Medulla oblongata (tissue), 1 donor: ENCODE measurements at regions not wholly inside any gene's neighbourhood (a gene's known extent, or its start where the extent isn't known, plus 50 kb on each side); places are given as distances from the start of the nearest gene placed in this dataset.

Experiments used
- DNase-seq: peaks from one replicate; pipeline ENCODE4 v3.0.0-alpha.2; 2015; ENCODE audit errors: extremely low spot score

DNA sequence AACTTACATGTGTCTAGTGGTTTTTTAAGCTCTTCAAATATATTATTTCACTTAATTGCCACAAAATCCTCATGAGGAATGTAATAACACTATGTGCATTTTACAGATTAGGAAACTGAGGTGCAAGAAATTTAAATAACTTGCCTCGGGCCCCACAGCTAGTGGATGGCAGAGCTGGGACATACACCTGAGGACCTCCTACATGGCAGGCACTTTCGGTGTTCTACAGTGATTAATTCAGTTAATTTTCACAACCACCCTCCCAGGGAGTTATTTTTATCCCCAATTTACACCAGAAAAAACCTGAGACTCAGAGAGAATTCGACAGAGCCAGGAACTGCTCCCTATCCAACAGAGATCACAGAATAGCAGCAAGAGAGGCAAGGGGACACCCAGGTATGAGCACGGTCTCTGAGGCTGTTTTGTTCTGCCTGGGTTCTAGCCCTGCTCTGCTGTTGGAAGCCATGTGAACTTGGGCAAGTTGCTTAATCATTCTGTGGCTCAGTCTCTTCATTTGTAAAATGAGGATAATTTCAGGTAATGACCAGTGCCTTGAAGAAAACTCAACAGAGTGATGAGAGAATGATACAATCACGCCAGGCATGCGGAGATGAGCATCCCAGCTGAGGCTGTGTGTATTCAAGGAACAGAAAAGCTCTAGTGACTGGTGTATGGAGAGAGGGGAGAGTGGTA lies 82.3 kb downstream of the MYCN start:
- no peak for DNase-seq

DNA sequence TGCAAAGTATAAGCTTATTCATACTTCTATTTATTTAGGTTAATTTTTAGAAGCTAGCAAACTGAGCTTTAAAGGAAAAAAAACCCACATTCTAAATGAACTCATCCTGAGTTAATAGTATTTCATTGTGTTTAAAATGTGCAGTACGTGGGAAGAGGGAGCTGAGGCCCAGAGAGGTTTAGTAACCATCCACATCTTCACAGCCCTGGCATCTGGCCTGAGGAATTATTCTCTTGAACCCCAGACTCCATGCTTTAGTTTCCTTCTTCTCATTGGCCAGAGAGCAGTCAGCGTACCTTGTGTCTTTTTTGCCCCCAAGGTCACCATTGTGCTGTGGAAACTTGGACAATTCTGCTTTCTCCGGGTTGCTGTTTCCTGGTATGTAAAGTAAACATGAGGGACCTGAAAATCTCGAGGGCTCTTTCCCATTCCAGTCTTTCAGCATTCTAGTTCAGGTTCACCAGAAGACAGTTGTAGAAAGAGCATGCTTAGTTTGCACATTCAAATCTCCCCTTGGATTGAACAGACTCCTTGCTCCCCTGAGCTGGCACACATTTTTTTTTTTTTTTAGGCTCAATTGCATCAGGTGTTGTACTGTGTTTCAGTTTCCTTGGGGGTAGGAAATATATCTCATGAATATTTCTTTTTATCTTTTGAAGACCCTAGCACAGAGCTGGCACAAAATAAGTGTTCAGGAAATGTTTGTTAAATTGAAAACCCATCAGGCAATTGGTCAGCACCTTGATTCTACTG lies 81.4 kb downstream of the MYCN start:
- no peak for DNase-seq

DNA sequence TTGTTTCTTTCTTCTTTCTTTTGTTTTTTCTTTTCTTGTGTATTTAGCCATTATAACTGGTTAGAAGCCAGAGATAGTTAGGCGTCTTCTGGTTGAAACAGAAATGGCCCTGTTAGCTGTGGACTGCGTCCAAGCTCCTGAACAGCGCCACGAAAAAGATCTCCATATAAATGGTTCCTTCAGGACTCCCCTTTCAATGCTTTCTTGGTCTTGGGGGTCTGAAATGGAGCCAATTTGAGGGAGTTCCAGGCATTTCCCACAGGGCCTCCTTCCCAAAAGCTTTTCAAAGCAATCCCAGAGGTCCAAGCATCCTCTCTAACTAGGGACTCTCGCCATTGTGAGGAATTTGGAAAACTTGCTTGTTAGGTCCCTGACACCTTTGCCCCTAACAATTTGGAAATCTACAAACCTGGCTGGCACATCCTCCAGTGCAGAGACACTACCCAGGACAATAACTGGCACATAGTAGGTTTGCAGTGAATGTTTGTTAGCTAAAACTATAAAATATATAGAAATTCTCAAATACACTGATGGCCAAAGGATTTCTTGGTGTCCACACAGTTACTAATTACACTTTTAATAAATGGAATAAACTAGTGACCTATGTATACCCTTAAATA lies 80.1 kb downstream of the MYCN start:
- DNase-seq: peak; percentile 73

DNA sequence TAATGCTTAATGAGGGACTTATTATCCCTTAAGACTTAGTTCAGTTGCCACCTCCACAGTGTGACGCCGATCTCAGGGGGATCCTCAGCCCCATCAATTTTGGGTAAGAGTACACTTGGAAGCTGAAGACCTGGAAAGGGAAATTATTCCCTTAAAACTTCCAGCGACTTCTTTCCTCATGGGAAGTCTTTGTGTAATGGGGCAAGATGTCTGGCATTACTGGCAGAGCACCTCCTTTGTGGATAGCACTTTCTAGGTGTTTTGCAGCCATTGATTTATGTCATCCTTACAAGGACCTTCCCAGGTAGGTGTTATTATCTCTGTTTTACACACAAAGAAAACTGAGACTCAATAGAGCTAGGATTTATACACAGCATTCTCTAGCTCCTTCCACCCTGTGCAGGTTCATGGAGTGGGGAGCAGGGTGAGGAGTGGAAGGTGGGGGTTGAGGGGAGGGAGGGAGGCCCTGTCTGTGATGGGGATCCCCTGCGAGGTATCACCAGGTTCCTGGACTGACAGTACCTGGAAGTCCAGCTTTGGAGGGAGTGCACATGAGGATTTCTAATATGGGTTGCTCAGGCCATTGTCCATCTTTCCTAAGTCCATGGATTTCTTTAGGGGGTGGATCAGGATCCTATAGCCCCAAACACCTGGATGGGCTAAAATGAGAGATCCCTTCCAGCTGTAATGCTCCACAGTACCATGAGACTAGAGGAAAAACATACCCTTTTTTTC lies 79.4 kb downstream of the MYCN start:
- DNase-seq: no peak

DNA sequence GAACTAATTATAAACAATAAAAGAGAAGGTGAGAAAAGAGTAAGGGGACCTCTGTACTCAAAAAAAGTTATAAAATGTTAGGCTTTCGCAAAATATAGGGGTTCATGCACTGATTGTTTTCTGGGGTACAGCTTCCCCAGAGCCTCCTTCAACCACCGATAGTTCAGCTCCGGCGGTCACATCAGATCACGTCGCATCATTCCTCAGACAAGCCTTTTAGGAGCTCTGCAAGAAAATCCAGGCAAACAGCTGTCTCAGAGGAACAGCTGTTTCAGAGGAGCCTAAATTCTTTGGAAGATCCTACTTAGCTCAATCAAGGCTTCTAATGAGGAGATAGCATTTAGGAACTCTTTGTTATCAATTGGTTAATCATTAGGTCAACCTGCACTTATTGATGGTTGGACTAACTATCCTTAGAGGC lies 78.7 kb downstream of the MYCN start:
- DNase-seq: no peak

DNA sequence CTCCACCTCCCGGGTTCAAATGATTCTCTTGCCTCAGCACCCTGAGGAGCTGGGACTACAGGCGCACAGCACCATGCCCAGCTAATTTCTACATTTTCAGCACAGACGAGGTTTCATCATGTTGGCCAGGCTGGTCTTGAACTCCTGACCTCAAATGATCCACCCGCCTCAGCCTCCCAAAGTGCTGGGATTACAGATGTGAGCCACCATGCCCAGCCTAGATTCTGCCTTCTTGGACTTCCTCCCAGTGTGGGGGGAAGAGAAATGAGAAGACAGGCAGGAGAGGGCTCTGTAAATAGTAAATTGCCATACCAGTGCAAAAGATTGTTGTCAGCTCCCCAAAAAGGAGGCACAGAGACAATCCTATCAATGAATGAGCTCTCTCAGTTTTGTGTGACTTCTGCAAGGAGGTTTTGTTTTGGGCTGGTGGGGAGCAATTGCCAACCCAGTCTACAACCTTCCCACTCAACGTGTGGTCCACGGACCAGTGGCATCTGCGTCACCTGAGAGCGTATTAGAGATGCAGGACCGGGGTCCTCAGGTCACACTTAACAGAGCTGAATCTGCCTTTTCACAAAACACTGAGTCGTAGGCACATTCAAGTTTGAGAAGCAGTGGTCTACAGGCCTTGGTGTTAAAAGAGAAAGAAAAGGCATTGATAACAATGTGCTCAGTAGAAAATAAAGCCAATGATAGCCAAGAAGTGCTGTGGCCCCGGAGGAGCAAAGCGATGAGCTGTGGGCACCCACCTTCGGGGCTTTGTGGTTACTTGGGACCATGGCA lies 78.1 kb downstream of the MYCN start:
- DNase-seq: no peak

DNA sequence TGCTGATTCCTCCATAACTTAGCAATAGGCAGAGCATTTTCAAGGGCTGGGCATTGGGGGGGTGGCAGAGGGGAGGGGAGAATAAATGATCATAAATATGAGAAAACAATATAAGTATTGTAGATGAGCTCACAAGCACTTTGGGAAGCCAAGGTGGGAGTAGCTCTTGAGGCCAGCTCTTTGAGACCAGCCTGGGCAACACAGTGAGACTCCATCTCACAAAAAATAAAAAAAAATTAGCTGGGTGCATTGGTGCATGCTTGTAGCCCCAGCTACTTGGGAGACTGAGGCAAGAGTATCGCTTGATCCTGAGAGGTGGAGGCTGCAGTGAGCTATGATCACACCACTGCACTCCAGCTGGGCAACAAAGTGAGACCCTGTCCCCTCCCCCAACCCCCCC lies 75.9 kb downstream of the MYCN start:
- DNase-seq: no peak

DNA sequence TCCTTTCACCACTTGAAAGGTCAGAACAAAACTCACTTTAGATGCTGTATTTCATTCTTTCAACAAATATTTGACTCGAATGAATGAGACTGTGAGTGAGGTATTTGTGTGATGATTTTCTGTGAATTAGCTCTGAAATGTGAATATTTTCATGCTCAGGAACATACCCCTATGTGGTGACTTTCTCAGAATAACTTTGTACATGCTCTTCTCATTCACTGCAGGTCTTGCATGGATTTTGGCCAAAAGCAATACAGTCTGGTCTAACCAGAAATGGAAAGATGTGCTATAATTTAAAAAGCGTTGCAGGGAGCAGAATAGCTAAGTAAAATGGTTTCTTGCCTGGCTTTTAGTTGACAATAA lies 75.5 kb downstream of the MYCN start:
- no peak for DNase-seq

DNA sequence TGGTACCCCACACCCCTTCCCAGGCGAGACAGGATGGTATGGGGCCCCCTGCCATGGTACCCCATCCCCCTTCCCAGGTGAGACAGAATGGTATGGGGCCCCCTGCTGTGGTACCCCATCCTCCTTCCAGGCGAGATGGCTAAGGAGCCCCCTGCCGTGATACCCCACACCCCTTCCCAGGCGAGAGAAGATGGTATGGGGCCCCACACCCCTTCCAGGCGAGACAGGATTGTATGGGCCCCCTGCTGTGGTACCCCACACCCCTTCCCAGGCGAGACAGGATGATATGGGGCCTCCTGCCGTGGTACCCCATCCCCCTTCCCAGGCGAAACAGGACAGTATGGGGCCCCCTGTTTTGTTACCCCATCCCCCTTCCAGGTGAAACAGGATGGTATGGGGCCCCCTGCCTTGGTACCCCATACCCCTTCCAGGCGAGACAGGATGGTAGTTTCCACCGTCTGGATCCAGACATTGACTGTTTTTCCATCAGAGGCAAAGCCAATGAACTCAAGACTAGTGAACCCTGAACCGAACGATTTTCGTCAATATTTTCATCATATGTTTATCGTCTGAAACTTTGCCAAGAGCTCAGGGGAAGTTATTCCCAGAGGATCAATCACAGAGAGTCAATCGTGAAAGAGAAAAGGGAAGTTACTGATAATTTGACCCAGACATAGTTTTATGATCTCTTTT lies 75.0 kb downstream of the MYCN start:
- no peak for DNase-seq

DNA sequence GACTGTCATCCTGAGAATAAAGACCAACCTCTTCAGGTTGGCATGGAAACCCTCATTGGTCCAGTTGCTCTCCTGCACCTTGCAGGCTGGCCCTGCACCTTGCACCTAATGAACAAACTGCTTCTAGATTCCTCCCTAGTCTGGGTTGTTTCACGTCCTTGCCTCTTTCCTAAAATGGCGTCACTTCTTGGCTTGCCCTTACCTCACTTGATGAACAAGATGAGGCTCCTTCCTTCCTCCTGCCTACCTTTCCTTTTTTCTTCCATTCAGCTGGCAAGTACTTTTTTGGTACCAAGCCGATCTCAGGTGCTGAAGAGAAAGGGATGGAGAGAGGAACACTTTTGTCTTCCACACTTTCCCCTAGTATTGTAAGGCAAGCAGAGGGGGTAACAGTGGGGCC lies 74.5 kb downstream of the MYCN start:
- DNase-seq: no peak

DNA sequence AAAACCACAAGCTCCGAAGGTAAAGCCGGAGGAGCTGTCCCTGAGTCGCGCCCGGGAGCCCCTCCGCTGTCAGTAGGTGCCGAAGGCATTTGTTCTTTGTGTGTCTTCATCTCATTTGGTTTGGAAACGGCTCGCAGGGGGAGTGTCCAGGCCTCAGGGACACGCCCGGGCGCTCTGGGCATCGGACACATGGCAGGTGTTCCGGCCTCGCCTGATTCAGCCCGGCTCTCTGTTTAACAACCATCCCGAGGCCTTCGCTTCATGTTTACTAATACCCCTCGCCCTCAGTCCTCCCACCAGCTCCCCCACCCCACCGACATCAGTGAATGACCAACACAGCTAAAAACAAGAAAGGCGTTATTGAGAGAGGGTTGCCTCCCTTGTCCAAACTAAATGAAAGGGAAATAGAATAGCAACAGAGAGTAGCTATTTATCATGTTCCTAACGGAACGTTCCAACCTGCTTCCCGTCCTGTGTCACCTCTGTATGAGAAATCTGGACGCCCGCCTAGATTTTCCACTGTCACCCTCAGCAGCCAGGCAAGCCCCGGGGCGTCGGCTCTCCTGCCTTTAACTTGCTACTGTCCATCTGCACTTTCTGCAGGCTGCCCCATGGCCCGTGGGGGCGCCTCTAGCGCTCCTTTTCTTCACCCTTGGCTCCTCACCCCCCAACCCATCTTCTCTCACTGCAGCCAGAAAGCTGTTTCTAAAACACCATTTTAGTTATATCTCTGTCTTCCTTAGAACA lies 73.9 kb downstream of the MYCN start:
- peak; percentile 59 for DNase-seq

DNA sequence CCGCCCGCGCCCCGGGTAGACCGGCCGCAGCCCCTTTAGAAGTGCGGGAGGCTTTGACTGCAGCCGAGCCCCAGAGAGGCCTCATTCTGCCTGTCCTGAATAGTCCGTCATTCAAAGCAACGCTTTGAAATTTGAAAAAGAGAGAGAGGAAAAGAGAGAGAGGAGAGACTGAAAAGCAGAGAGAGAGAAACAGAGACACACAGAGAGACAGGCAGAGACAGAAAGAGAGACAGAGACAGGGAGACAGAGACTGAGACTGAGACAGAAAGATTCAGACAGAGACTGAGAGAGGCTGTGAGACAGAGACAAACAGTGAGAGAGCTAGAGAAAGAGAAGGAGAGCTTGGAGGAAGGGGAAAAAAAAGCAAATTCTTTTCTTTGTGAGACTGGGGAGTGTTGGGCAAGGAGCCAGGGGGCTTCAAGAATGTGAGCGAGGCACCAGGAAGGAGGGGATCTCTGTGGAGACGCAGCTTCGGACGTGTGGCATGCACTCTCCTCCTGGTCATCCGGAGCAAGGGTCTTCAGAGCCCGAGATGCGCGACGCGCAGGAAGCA lies 73.1 kb downstream of the MYCN start:
- no peak for DNase-seq

DNA sequence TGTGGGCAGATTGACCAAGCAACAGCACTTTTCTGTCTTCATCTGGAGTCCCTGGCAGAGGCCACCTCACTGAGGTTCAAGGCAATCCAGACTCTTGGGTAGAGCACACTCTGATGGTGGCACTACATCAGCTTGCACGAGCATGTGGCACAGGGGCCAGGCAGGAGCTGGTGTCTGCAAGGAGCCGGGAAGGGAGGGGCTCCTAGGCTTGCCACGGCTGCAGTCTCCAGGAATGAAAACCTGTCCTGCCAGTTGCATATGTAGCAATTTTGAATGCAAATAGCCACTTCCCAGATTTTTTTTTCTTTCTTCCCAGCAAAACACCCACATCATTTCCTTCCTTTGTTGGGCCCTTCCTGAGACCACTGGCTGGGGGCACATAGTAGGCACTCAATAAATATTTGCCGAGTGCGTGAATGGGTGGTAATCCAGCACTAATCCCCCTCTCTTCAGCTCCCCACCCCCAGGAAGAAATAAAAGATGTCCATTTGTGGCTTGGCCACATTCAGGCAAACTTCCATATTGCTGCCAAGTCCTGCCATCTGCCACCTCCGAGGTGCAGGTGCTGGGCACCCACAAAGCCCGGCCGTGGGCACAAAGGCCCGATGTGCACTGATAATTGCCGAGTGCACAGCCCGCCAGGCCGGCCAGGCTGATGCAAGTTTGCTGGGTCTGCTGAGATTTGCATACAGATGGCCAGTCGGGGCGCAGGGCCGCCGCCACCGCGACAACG lies 72.4 kb downstream of the MYCN start:
- no peak for DNase-seq

DNA sequence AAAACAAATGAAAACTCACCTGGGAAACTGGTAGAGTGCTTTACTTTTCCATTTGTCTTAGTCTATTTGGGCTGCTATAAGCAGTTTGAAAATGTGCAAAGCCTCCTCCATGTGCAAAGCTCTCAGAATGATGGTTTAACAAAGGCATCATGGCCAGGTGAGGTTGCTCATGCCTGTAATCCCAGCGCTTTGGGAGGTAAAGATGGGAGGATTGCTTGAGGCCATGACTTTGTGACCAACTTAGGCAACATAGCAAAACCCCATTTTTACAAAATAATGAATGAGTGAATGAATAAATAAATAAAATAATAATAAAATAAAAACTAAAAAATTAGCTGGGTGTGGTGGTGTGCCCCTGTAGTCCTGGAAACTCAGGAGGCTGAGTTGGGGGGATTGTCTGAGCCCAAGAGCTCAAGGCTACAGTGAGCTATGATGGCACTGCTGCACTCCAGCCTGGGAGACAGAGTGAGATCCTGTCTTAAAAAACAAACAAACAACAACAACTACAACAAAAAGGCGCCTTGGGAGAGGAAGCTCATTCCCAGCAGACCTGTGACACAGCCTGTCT lies 71.8 kb downstream of the MYCN start:
- DNase-seq: no peak

DNA sequence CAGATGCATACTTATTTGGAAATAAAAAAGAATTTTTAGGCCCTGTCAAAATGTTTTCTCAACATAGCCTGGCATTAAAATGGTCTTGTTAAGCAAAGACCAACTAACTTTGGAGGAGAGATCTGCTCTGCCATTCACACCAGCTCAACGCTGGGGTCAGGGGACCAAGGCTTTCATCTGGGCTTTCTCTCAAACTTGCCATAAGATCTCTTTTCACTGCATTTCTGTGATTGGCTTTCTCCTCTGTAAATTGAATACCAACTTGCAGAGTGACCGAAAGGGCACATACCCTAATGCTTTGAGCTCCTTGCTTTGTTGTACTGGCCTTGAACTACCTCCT lies 71.2 kb downstream of the MYCN start:
- DNase-seq: no peak

DNA sequence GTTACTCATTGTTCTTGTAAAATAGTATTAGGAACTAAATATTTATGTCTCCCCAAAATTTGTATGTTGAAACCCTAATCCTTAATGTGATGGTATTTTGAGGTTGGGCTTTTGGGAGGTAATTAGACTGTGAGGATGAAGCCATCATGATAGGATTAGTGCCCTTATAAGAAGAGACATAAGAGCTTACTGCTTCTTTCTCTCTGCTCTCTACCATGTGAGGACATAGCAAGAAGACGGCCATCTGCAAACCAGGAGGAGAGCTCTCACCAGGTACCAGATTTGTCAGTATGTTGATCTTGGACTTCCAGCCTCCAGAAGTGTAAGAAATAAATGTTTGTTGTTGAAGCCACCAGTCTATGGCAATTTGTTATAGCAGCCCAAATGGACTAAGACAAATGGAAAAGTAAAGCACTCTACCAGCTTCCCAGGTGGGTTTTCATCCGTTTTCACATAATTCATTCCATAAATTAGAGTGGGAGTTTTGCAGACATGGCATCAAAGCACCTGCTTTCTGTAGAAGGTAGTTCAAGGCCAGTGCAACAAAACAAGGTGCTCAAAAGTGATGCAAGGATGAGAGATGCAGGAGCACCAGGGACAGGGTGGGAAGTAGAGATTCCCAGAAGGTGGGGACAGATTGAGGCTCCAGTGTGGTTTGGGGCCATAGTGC lies 70.7 kb downstream of the MYCN start:
- no peak for DNase-seq

DNA sequence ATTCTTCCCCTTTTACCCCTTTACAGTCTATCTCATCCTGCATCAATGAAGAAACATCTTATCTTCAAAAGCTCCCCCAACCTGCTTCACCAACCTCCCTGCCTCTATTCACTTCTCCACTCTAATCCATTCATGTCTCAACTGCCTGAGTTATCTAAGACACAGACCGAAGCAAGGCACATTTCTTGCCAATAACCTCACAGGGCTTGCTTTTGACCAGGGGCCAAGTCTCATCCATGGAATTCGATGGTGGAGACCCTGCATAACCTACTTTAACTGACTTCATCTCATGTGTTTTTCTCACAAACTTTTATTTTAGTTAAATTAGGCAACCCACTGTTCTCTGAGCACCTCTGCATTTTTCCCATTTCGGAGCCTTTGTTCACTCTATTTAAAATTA lies 69.7 kb downstream of the MYCN start:
- DNase-seq: no peak

DNA sequence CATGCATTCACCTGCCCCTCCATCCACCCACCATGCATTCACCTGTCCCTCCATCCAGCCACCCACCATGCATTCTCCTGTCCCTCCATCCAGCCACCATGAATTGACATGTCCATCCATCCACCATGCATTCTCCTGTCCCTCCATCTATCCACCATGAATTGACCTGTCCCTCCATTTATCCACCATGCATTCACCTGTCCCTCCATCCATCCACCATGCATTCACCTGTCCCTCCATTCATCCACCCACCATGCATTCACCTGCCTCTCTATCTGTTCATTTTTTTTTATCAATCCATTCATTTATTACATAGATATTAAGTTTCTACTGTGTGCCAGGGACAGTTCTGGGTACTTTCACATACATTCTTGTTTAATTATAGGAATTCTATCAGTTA lies 69.2 kb downstream of the MYCN start:
- no peak for DNase-seq

DNA sequence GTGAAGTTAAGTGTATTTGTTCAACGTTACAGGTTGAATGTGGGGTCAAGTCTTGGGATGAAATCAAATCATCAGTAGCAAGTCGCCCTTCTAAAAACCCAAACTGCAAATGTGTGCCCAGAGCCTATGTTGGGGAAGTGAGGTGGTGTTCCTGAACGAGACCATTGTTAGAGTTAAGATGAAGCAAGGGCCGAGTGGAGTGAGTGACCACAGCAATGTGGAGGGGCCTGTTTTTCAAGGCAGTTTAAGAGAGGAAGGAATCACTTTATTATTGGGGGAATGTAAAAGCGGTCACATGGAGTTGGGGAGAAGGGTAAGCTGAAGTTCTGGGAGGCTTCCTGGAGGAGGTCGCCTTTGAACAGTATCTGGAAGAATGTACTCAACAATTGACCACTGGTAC lies 68.5 kb downstream of the MYCN start:
- no peak for DNase-seq
